ENCODE measurements at regions not wholly inside any gene's neighbourhood (a gene's known extent, or its start where the extent isn't known, plus 50 kb on each side); places are given as distances from the start of the nearest gene placed in this dataset.

DNA sequence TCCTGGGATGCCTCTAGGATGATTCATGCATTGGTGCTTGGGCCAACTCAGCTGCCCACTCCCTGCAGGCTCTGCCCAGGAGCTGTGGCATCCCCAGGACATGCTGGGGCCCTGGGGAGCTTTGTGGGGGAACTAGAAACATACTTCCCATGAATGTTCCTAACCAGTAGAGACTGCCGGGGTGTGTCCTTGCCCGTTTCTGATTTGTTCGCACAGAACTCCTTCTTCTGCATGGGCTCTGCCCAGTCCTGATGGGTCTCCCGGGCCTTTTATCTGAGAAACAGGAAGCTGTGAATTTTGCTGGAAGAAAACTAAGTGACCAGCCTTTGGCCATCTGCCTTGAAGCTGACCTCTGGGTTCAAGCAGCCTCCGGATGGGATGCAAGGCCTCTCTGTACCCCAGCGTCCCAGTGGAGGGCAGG, 71.6 kb upstream of the RNU6ATAC start:
- no peaks in the 10 kb centered on the region for H3K36me3 ChIP-seq
- DNase-seq: peak in 1 of 2 donors; percentile 32
- TF ChIP-seq, protein P1, sequence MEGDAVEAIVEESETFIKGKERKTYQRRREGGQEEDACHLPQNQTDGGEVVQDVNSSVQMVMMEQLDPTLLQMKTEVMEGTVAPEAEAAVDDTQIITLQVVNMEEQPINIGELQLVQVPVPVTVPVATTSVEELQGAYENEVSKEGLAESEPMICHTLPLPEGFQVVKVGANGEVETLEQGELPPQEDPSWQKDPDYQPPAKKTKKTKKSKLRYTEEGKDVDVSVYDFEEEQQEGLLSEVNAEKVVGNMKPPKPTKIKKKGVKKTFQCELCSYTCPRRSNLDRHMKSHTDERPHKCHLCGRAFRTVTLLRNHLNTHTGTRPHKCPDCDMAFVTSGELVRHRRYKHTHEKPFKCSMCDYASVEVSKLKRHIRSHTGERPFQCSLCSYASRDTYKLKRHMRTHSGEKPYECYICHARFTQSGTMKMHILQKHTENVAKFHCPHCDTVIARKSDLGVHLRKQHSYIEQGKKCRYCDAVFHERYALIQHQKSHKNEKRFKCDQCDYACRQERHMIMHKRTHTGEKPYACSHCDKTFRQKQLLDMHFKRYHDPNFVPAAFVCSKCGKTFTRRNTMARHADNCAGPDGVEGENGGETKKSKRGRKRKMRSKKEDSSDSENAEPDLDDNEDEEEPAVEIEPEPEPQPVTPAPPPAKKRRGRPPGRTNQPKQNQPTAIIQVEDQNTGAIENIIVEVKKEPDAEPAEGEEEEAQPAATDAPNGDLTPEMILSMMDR (IDR thresholded peaks at IDR 0.05): no peak
- H3K4me3 ChIP-seq: no peak overlapping the region
- H3K9me3 ChIP-seq: no peaks in the 10 kb centered on the region
- H3K4me1 ChIP-seq: peaks cover 0 to 30% (median 4%) of the 10 kb centered on the region in 4 donors
- no peak overlapping the region for H3K27ac ChIP-seq
- peaks cover 0 to 76% of the 10 kb centered on the region in 2 donors for H3K27me3 ChIP-seq
- intact Hi-C loops (cut with DNase I; ENCODE audit: low total_unique reads): no loop called here

DNA sequence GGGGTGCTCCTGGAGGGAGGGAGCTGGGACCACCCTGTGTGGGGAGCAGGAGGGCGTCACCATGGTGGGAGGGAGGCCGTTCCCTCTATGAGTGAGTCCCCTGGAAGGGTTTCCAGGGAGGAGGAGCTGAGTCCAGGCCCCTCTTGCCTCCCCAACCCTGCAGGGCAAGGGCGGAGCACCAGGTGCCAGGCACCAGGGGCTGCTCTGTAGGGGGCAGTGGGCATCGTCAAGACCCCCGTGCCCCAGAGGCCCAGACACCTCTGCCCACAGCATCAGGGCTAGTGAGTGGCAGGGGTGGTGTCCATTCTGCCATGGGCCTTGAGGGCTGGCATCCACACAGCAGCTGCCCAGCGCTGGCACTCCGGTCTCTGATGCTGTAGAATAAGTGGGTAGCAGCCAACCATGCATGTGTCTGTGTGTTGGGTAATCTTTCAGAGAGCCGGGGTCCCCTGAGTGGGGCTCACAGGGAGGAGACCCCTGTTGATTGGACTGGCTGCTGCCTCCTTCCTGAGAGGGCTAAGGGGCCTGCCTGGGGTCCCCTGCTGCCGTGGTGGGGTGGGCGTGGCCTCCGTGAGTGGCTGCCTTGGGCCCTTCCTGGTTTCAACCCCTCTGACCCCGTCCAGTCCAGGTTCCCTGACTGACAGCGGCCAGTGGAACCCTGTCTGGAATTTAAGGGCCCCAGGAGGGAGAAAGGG, 72.7 kb upstream of the RNU6ATAC start:
- Histone ChIP-seq H3K27me3 (peaks cover 0 to 80% of the 10 kb centered on the region in 2 donors), H3K4me1 (peaks cover 0 to 20% (median 0%) of the 10 kb centered on the region in 4 donors), H3K9me3 (no peaks in the 10 kb centered on the region), H3K4me3 (no peak overlapping the region), H3K36me3 (no peaks in the 10 kb centered on the region), H3K27ac (no peak overlapping the region)
- DNase-seq: no peak
- TF ChIP-seq, protein P1 (IDR thresholded peaks at IDR 0.05): no peak
- intact Hi-C loops (cut with DNase I; ENCODE audit: low total_unique reads): no loop called here

DNA sequence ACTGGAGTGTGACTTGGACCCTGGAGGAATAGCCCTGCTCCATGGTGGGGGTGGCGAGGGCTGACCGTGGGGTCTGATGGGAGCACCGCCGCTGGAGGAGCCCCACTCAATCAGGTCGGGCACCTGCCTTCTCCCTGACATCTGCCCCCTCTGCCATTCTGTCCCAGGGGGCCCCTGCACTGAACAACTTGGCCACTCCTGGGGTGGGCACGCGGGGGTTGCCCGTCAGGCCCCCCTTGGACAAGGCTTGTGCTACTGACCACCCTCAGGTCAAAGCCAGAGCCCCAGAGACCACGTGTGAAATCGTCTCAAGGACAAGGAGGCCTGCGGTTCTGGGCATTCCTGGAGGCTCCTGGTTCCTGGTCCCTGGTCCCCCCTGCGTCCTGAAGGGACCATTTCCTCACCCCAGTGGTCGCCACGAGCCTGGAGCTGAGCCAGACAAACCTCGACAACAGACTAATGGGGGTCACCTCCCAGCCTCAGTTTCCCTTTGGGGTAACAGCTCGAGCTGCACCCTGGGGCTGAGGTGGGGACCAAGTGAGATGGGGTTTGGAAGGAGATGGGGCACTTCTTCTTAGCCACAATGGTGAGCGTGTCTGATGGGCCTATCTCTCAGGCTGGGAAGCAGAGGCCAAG, 73.4 kb upstream of the RNU6ATAC start:
- Histone ChIP-seq H3K4me3 (no peak overlapping the region), H3K9me3 (no peaks in the 10 kb centered on the region), H3K27me3 (peaks cover 0 to 86% of the 10 kb centered on the region in 2 donors), H3K36me3 (no peaks in the 10 kb centered on the region), H3K27ac (no peak overlapping the region), H3K4me1 (peaks cover 0 to 20% (median 0%) of the 10 kb centered on the region in 4 donors)
- DNase-seq: no peak
- intact Hi-C loops (cut with DNase I; ENCODE audit: low total_unique reads): no loop called here
- TF ChIP-seq, protein P1 (IDR thresholded peaks at IDR 0.05): no peak

DNA sequence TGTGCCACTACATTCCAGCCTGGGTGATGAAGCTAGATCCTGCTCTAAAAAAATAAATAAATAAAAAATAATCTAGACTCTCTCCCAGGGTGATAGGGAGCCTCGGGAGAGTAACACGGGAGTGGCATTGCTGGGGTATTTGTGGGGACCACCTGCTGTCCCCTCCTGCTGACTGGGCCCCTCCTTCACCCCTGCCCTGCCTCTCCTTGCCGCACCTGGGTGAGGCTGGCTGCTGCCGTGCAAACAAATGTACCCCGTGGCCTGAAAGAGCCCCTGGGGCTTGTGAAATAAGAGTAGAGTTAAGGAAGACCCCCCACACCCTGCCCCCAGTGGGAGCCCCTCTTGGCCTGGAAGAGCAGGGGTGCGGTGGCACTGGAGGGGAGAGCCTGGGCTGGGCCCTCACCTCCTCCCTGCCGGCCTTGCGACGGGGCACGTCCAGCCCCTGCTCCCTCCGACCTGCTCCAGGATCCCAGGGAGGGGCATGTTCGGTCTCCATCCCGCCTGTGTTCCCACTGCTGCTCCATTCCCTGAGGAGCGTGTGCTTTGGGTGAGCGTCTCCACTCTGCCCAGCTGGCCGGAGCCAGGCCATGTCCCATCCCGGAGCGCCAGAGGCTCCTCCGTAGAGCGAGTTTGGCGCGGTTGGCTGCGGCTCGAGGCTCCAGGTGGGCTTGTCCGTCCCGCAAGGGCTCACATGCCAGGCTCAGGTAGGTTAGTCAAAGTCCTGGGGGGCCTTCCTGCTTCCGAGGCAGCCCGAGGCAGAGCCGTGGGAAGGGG, 75.0 kb upstream of the RNU6ATAC start:
- H3K9me3 ChIP-seq: no peaks in the 10 kb centered on the region
- no peak overlapping the region for H3K4me3 ChIP-seq
- DNase-seq: no peak
- H3K27me3 ChIP-seq: peaks cover 0 to 79% of the 10 kb centered on the region in 2 donors
- H3K4me1 ChIP-seq: peaks cover 0 to 15% (median 0%) of the 10 kb centered on the region in 4 donors
- no peaks in the 10 kb centered on the region for H3K36me3 ChIP-seq
- no peak overlapping the region for H3K27ac ChIP-seq
- intact Hi-C loops (cut with DNase I; ENCODE audit: low total_unique reads): no loop called here
- TF ChIP-seq, protein P1 (IDR thresholded peaks at IDR 0.05): no peak

DNA sequence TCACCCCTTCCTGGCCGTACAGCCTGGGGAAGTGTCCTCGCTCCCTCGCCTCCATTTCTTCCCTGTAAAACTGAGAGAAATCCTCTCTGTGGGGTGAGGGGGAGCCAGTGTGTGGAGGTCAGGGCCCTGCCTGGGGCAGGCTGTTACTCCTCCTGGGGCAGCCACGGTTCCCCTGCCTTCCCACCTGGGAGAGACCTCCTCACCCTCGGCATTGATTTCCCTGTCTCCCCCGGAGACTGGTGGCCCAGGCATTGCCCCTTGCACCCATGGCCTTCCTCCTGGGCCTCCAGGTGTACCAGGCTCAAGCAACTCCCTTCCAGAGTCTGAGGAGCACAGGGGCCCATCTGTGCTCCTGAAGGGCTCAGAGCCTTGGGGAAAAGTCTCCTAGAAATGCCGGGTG, 75.6 kb upstream of the RNU6ATAC start:
- H3K4me3 ChIP-seq: no peak overlapping the region
- peaks cover 0 to 11% (median 0%) of the 10 kb centered on the region in 4 donors for H3K4me1 ChIP-seq
- no peak overlapping the region for H3K27ac ChIP-seq
- TF ChIP-seq, protein P1 (IDR thresholded peaks at IDR 0.05): no peak
- peaks cover 0 to 73% of the 10 kb centered on the region in 2 donors for H3K27me3 ChIP-seq
- no peak for DNase-seq
- no peaks in the 10 kb centered on the region for H3K9me3 ChIP-seq
- no peaks in the 10 kb centered on the region for H3K36me3 ChIP-seq
- intact Hi-C loops (cut with DNase I; ENCODE audit: low total_unique reads): no loop called here
